Adipocyte (in vitro differentiated cells): ENCODE measurements at regions not wholly inside any gene's neighbourhood (a gene's known extent, or its start where the extent isn't known, plus 50 kb on each side); places are given as distances from the start of the nearest gene placed in this dataset.

ENCODE experiments used
- DNase-seq: peaks from one replicate; pipeline ENCODE4 v3.0.0-alpha.2; 2015; ENCODE audit warnings: low read depth
- H3K27me3 ChIP-seq: replicated peaks from 2 replicates; pipeline ENCODE4 v1.7.0; 2013; ENCODE audit warnings: mild to moderate bottlenecking, low read length, moderate library complexity; ENCODE audit not compliant: control insufficient read depth, insufficient read depth
- H3K36me3 ChIP-seq: 2 replicates; pipeline ENCODE4 v1.7.0; 2013; ENCODE audit warnings: low read length, mild to moderate bottlenecking, moderate library complexity; ENCODE audit not compliant: control insufficient read depth, insufficient read depth, severe bottlenecking
- H3K4me1 ChIP-seq: 2 replicates; pipeline ENCODE4 v1.7.0; 2013; ENCODE audit warnings: mild to moderate bottlenecking, low read length, moderate library complexity; ENCODE audit not compliant: control insufficient read depth, insufficient read depth
- H3K4me3 ChIP-seq: 2 replicates; pipeline ENCODE4 v1.7.0; 2013; ENCODE audit warnings: mild to moderate bottlenecking, low read length, moderate library complexity
- H3K9ac ChIP-seq: 2 replicates; pipeline ENCODE4 v1.7.0; 2013; ENCODE audit warnings: mild to moderate bottlenecking, low read length, moderate library complexity
- H3K9me3 ChIP-seq: 2 replicates; pipeline ENCODE4 v1.7.0; 2013; ENCODE audit warnings: mild to moderate bottlenecking, low read length, moderate library complexity; ENCODE audit not compliant: control insufficient read depth

- H3K4me3 ChIP-seq, result no peak overlapping the region
- H3K4me1 ChIP-seq, result no peaks in the 10 kb centered on the region
- no peak for DNase-seq
- H3K36me3 ChIP-seq, result no peaks in the 10 kb centered on the region
- peaks cover 4% of the 10 kb centered on the region for H3K9me3 ChIP-seq
- H3K9ac ChIP-seq, result no peak overlapping the region
- H3K27me3 ChIP-seq, result peaks cover 3% of the 10 kb centered on the region
These were observed 52.3 kb upstream of the ARMC3 start for GRCh38 chr10:22875581-22875980.

GRCh38 chr10:22874189-22874854, 53.5 kb upstream of the ARMC3 start:
- no peak overlapping the region for H3K9ac ChIP-seq
- DNase-seq, result no peak
- H3K27me3 ChIP-seq, result peaks cover 4% of the 10 kb centered on the region
- peaks cover 4% of the 10 kb centered on the region for H3K9me3 ChIP-seq
- H3K4me1 ChIP-seq, result no peaks in the 10 kb centered on the region
- H3K36me3 ChIP-seq, result no peaks in the 10 kb centered on the region
- H3K4me3 ChIP-seq, result no peak overlapping the region

GRCh38 chr10:22856444-22857074, 71.3 kb upstream of the ARMC3 start:
- H3K4me3 ChIP-seq, result no peak overlapping the region
- no peaks in the 10 kb centered on the region for H3K4me1 ChIP-seq
- no peaks in the 10 kb centered on the region for H3K27me3 ChIP-seq
- no peaks in the 10 kb centered on the region for H3K36me3 ChIP-seq
- DNase-seq, result no peak
- no peaks in the 10 kb centered on the region for H3K9me3 ChIP-seq
- H3K9ac ChIP-seq, result no peak overlapping the region

GRCh38 chr10:22854935-22855421, 72.9 kb upstream of the ARMC3 start:
- Histone ChIP-seq H3K4me1 (peaks cover 8% of the 10 kb centered on the region), H3K4me3 (no peak overlapping the region), H3K36me3 (no peaks in the 10 kb centered on the region), H3K27me3 (no peaks in the 10 kb centered on the region), H3K9ac (no peak overlapping the region), H3K9me3 (no peaks in the 10 kb centered on the region)
- no peak for DNase-seq

GRCh38 chr10:22853906-22854447, 73.9 kb upstream of the ARMC3 start:
- Histone ChIP-seq H3K9me3 (no peaks in the 10 kb centered on the region), H3K4me1 (peaks cover 17% of the 10 kb centered on the region), H3K4me3 (no peak overlapping the region), H3K27me3 (no peaks in the 10 kb centered on the region), H3K9ac (no peak overlapping the region), H3K36me3 (no peaks in the 10 kb centered on the region)
- no peak for DNase-seq

- H3K9ac ChIP-seq, result no peak overlapping the region
- H3K27me3 ChIP-seq, result no peaks in the 10 kb centered on the region
- peaks cover 19% of the 10 kb centered on the region for H3K4me1 ChIP-seq
- no peak for DNase-seq
- H3K36me3 ChIP-seq, result no peaks in the 10 kb centered on the region
- H3K4me3 ChIP-seq, result no peak overlapping the region
- no peaks in the 10 kb centered on the region for H3K9me3 ChIP-seq
These were observed 75.0 kb upstream of the ARMC3 start for GRCh38 chr10:22852712-22853353.

- no peaks in the 10 kb centered on the region for H3K9me3 ChIP-seq
- no peaks in the 10 kb centered on the region for H3K27me3 ChIP-seq
- DNase-seq, result no peak
- no peak overlapping the region for H3K9ac ChIP-seq
- no peaks in the 10 kb centered on the region for H3K36me3 ChIP-seq
- no peak overlapping the region for H3K4me3 ChIP-seq
- peaks cover 19% of the 10 kb centered on the region for H3K4me1 ChIP-seq
These were observed 76.0 kb upstream of the ARMC3 start for GRCh38 chr10:22851865-22852239.

- peaks cover 19% of the 10 kb centered on the region for H3K4me1 ChIP-seq
- no peak overlapping the region for H3K4me3 ChIP-seq
- no peaks in the 10 kb centered on the region for H3K27me3 ChIP-seq
- H3K36me3 ChIP-seq, result no peaks in the 10 kb centered on the region
- no peaks in the 10 kb centered on the region for H3K9me3 ChIP-seq
- no peak overlapping the region for H3K9ac ChIP-seq
- DNase-seq, result no peak
These were observed 77.3 kb upstream of the ARMC3 start for GRCh38 chr10:22850541-22850940.

- Histone ChIP-seq H3K4me1 (peaks cover 26% of the 10 kb centered on the region), H3K27me3 (no peaks in the 10 kb centered on the region), H3K9ac (peak overlapping the region; percentile 83), H3K4me3 (peak overlapping the region; percentile 70), H3K9me3 (no peaks in the 10 kb centered on the region), H3K36me3 (no peaks in the 10 kb centered on the region)
- peak; percentile 54 for DNase-seq
These were observed 78.6 kb upstream of the ARMC3 start for GRCh38 chr10:22849077-22849805.

GRCh38 chr10:22848509-22848908, 79.3 kb upstream of the ARMC3 start:
- no peaks in the 10 kb centered on the region for H3K36me3 ChIP-seq
- no peak overlapping the region for H3K9ac ChIP-seq
- H3K4me1 ChIP-seq, result peaks cover 27% of the 10 kb centered on the region
- H3K4me3 ChIP-seq, result no peak overlapping the region
- no peaks in the 10 kb centered on the region for H3K27me3 ChIP-seq
- no peak for DNase-seq
- no peaks in the 10 kb centered on the region for H3K9me3 ChIP-seq

- H3K36me3 ChIP-seq, result no peaks in the 10 kb centered on the region
- H3K4me3 ChIP-seq, result no peak overlapping the region
- no peak for DNase-seq
- peaks cover 27% of the 10 kb centered on the region for H3K4me1 ChIP-seq
- H3K9ac ChIP-seq, result no peak overlapping the region
- H3K27me3 ChIP-seq, result no peaks in the 10 kb centered on the region
- H3K9me3 ChIP-seq, result no peaks in the 10 kb centered on the region
These were observed 81.6 kb upstream of the ARMC3 start for GRCh38 chr10:22846294-22846693.
